Stimulated activated CD8-positive, alpha-beta memory T cell treated with anti-CD3 and anti-CD28 coated beads, Interleukin-15, amount 100 ng/mL, for 24 hours (primary cell): ENCODE measurements at regions not wholly inside any gene's neighbourhood (a gene's known extent, or its start where the extent isn't known, plus 50 kb on each side); places are given as distances from the start of the nearest gene placed in this dataset.

Experiments used
- DNase-seq: peaks from one replicate; pipeline ENCODE4 v3.0.0-alpha.2; 2020; ENCODE audit warnings: low read depth

DNA sequence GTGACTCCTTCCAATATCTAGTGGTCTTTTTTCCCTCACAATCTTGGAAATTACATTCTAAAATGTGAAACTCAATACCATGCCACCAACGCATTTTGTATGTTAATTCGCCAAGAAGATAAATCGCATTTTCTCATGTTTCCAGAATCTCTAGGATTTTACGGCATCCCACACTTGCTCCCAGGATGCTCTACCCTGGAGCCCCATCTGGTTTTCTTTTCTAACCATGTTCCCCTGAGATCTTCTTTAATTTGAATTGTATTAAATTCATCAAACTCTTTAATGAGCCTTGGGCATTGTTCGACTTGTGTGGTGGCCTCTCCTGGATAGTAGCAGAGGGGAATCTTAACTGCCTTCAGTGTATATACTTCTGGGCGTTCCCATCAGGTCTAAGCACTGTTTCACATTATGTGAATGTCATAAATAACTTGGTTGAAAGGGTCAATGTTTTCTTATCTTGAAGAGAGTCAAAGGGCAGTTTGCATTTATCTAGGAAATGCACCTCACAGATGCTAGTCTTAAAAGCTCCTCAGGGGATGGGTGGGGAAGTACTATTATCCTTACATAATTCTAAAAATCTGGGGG, 169.1 kb upstream of the MEOX2 start:
- no peak for DNase-seq

DNA sequence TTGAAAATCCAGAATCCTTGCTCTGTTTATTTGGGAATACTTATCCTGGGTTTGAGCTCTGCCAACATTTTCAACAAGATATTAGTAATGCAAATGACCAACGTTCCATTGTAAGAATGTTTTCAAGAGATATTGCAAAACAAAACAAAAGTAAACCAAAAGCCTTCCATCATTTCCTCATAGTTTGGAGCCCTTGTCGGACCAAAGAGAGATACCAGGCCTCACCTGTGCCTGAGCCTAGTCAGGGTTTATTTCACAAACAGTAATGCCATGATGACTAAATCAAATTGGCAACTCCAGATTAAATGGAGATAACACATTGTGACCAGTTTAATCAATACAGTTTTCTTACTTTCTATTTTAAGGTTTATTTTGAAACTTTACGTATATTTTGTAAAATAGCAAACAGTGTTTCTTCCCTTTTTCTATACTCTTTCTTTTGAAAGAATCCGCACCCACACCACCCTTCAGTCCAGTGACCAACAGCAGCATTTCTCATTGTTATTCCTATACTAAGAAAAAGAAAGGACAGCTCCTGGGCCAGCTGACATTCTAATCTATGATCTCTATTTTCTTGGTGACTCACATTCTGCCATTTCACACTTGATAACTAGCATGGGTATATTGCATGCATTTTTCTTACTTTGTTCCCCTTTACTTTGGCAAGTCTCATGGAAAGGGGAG, 168.5 kb upstream of the MEOX2 start:
- DNase-seq, result no peak

GRCh38 chr7:15853832-15854470, 167.5 kb upstream of the MEOX2 start:
- no peak for DNase-seq

DNA sequence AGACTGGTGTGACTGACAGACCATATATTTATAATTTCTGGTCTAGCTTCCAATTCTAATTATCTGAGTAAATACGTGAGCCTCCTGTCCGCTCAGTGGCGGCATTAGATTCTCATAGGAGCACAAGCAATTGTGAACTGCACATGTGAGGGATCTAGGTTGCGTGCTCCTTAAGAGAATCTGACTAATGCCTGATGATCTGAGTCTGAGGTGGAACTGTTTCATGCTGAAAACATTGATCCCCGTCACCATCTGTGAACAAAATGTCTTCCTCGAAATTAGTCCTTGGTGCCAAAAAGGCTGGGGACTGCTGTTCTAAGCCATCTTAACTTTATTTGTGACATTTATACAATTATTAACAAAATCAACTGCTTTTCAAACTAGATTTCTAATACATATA, 164.7 kb upstream of the MEOX2 start:
- DNase-seq, result no peak

GRCh38 chr7:15848901-15849300, 162.4 kb upstream of the MEOX2 start:
- DNase-seq, result no peak

GRCh38 chr7:15848362-15848761, 161.9 kb upstream of the MEOX2 start:
- DNase-seq, result no peak

DNA sequence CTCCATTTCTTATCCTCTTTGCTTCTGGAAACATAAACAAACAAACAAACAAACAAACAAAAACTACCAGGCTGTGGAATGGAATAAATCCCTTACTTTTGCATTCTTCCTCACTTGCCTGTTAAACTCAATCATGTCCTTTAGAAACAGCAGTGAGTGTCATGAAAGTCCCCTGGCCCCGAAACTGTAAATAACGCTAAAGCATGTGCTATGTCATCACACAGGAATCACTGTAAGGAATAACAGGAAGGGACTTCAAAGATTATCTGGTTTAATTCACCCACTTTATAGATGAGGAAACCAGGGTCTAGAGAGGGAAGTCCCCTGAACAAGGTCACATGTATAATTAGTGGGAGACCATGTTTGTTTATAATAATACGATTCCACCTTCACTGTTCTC, 159.4 kb upstream of the MEOX2 start:
- no peak for DNase-seq

- DNase-seq, result no peak
These were observed 159.0 kb upstream of the MEOX2 start for GRCh38 chr7:15845461-15845860.

DNA sequence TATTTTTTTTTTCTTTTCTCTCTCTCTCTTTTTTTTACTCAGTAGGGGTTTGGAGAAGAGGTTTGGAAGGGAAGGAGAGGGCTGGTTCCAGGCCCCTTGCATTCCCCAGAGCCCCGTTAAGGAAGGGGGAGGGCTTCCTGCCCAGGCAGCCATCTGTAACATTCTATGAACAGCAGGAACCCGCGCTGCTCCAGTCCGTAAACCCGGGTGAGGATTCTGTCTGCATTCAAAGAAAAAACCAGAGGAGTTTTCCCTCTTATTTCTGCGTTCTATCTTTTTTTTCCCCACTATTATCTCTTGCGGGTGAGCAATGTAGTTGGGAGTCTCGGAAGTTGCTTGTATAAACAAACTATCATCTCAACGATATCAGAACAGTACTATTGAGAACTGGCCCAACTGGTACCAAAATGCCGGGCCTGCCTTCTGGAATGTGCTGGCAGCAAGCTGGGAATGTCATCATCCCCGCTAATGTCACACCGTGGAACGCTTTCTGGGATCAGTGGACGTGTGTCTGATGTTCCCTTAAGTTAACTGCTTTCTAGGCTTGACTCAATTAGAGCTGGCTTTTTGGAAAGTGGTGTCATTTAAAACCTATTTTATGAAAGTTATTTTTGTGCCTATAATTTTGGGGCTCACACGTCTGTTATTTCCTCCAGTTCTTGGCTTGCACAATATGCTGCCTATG, 153.1 kb upstream of the MEOX2 start:
- DNase-seq, result no peak

DNA sequence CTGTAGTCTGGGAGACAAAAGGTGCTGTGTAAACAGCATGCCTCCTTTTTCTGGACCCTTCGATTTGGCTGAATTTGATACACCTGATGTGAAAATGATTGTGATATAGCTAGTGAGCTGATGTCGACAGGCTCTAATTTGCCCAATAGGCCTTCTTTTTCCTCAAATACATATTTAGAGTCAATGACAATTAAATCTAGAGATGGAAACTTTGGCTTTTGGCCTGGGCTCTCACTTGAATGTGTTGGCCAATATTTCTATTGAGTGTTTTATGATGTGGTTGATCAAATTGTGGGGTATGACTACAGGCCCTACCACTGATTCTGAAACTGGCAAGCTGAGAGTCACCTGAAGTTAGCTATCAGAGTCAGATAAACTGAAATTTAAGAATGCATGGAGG, 151.8 kb upstream of the MEOX2 start:
- no peak for DNase-seq

DNA sequence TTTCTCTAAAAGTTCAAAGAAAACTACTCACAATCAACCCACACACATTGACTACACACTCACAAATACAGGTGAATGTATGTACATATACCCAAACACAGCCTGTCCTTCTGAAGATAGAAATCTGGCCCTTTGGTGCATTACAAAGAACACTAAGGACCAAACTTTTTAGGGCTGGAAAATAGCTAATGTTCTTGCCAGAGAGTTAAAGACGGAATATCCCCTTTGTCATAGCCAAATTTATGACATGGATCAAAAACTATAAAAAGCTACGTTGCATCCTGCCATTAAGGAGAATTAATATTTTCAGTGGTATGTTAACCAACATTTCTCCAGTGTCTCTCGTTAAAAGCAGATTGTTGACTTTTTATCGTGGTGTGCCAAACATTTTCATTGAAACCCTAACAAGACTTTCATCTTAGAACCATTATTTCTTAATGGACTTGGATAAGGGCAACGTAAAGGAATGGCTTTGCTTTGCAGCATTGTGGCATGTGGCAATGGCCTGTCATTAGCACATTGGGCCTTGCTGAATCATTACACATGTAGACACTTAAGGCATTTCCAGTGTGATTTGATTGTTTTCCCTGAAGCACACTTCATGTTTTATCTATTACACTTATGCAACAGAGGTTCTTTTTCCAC, 150.9 kb upstream of the MEOX2 start:
- DNase-seq, result no peak

DNA sequence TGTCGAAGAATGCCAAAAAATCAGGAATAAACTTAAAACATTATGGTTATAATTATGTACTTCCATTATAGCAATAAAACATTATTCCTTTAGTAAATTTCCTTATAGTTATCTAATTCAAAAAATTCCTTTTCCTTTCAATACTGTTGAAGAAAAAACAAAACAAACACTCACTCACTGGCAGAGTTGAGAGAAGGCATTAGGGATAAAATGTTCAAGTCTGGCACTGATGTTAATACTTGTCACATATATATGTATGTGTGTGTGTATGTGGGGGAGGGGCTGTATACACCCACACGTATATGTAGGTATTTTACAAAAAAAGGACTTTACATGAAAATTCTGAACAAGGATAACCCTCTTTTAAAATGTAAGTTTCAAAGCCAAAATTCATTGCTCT, 150.2 kb upstream of the MEOX2 start:
- DNase-seq, result no peak

- DNase-seq, result no peak
These were observed 149.6 kb upstream of the MEOX2 start for GRCh38 chr7:15836041-15836440.

- DNase-seq, result no peak
These were observed 148.0 kb upstream of the MEOX2 start for GRCh38 chr7:15834446-15834845.

DNA sequence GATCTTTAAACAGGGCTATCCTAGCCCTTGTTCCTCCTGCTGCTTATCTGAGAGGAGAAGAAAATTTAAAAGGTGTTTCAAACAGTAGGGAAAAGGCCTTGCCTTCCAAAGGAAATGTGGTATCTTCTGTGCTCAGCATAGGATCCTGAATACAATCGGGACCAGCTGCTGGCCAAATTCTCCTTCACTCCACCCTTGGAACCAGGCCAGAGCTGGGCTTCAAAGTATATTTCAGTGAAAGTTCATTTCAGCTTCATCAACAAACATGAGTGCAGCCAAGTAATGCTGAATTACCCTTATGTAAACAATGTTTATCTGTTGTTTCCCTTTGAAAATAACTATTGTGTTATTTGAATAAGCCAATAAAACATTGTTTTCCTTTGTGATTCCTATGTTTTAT, 146.5 kb upstream of the MEOX2 start:
- no peak for DNase-seq

- no peak for DNase-seq
These were observed 145.1 kb upstream of the MEOX2 start for GRCh38 chr7:15831606-15832005.

GRCh38 chr7:15829691-15830090, 143.2 kb upstream of the MEOX2 start:
- no peak for DNase-seq

DNA sequence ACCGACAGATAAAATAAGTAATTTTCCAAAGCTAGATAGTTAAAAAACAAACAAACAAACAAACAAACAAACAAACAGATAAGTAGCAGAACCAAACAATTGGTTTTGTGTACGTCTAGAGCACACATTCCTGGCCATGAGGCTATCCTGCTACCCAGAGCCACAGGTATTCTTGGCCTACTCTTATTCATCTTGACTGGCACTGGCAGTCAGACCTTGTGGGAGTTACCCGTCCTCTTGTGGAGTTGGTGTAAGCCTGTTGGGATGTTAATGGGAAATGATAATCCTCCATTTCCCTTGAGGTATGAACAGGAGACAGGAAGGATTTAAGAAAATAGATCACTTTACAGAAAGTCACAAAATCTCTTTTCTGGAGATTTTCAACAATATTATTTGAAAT, 142.4 kb upstream of the MEOX2 start:
- DNase-seq, result no peak

DNA sequence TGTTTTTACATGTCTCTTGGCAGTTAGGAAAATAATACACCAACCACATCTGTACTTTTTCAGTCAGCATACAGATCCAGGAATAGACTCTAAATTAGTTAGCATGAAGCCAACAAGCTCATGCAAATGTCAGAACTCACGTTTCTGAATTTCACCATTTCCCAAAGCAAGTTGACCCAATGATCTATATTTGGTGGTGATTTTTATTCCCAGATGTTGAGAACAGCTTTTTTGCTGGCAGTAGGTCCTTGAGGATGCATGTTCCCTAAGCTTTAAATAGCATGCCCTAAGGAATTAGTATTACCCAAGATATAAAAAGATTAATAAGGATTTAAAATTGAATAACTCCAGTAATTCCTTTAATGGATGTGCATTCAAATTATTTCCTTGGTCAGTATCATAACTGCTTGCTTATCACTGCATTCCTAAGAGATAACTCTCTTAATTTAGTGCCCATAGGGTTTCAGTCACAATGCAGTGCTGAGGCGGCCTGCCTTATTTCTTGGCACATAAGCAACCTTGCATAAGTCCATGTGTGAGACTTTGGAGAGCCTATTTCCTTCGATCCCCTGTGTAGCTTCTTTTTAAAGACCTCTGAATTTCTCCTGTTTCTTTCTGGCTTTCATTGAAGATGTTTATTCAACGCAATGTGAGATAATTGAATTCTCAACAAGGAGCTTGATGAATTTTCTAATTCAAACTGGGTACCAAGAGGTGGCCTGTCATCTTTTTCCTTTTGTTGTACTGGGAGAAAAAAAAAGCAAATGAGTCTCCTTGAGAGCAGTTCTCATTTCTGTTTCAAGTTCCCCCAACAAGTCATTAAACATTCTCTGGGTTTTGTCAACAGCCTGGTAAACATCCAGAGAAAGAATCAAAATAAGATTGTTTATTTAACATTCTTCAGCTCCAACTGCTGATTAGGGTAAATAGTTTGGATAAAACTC, 135.3 kb upstream of the MEOX2 start:
- DNase-seq, result no peak

DNA sequence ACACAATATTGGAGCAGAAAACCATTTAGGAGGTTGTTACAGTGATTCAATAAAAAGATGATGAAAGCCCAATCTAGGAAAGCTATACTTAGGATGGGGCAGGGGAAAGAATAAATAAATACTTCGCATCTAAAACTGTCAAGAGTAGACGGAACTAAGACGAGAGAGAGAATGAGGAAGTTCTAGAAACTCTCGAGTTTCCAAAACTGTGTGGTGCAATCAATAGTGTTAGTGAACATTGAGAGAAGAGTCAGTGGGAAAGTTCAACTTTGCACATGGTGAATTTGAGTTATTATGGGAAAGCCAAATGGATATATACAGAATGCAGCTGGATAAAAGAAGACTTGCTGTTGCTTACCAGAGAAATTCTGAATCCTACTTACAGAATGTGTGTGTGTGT, 133.8 kb upstream of the MEOX2 start:
- no peak for DNase-seq

- no peak for DNase-seq
These were observed 130.4 kb upstream of the MEOX2 start for GRCh38 chr7:15816835-15817426.
